Vagina (tissue), 2 donors: ENCODE measurements at regions not wholly inside any gene's neighbourhood (a gene's known extent, or its start where the extent isn't known, plus 50 kb on each side); places are given as distances from the start of the nearest gene placed in this dataset.

Experiments
- POLR2A ChIP-seq, 2 donors: fragments of 450-650 bp; IDR thresholded peaks; one replicate each; pipeline ENCODE4 v1.6.1; 2017; ENCODE audit warnings: antibody characterized with exemption in 2 of 2, mild to moderate bottlenecking in 2 of 2, moderate library complexity in 2 of 2
- TF ChIP-seq, protein P1 (sequence below), 3 experiments: fragments of 450-650 bp in 2 of 3; fragments of 200-600 bp in 1 of 3; sonication (generic) in 1 of 3; IDR thresholded peaks; one replicate each; pipeline ENCODE4 v1.5.1; 2017 to 2019; ENCODE audit warnings: antibody characterized with exemption in 3 of 3, mild to moderate bottlenecking in 2 of 3, moderate library complexity in 2 of 3

DNA sequence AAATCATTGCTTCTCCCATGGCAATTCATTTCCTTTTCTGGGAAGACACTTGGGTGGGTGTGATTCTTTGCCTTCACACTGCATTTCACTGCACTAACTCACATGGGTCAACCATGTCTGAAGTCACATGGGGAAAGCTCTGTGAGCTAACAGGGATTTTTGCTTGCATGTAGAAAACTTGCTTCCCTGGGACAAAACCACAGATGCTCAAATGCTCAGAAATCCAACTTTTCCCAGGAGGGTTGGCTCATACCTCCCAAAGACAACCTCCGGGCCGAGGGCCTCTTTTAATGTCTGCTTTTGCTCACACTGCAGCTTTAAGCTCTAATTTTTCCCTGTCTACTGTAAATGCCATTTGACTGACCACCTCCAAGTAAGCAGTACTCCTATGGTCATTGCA, 1695.2 kb downstream of the STIM2 start:
- TF ChIP-seq, protein P1, sequence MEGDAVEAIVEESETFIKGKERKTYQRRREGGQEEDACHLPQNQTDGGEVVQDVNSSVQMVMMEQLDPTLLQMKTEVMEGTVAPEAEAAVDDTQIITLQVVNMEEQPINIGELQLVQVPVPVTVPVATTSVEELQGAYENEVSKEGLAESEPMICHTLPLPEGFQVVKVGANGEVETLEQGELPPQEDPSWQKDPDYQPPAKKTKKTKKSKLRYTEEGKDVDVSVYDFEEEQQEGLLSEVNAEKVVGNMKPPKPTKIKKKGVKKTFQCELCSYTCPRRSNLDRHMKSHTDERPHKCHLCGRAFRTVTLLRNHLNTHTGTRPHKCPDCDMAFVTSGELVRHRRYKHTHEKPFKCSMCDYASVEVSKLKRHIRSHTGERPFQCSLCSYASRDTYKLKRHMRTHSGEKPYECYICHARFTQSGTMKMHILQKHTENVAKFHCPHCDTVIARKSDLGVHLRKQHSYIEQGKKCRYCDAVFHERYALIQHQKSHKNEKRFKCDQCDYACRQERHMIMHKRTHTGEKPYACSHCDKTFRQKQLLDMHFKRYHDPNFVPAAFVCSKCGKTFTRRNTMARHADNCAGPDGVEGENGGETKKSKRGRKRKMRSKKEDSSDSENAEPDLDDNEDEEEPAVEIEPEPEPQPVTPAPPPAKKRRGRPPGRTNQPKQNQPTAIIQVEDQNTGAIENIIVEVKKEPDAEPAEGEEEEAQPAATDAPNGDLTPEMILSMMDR (IDR thresholded peaks at IDR 0.05): no peak
- no peak for TF ChIP-seq POLR2A (IDR thresholded peaks at IDR 0.05)
